HCT116 (cell line): ENCODE measurements at regions not wholly inside any gene's neighbourhood (a gene's known extent, or its start where the extent isn't known, plus 50 kb on each side); places are given as distances from the start of the nearest gene placed in this dataset.

Experiments
- ATAC-seq: fragments of 200-7000 bp; cut with Tn5 transposase; 2 replicates; pipeline ENCODE4 v1.9.1; 2020; ENCODE audit warnings: mild to moderate bottlenecking, moderate library complexity
- BruUV-seq: library from RNA; stranded (reverse); fragments of 400-500 nt; replicated peaks from 2 replicates; lab custom pipeline; 2021; lab: Mats Ljungman, UMichigan
- CTCF ChIA-PET: fragments of 300-600 bp; sonication (Branson Sonifier 250); formaldehyde crosslinking; loops from one replicate; lab custom pipeline; 2021; ENCODE audit warnings: antibody characterized with exemption; lab: Charles Lee
- POLR2A ChIA-PET: fragments of 300-600, 350-600 bp; sonication (Branson Sonifier 250); formaldehyde crosslinking; loops from one replicate; lab custom pipeline; 2021; ENCODE audit warnings: antibody characterized with exemption; lab: Charles Lee
- RAD21 ChIA-PET, 2 experiments: fragments of 300-600 bp; sonication (Branson Sonifier 250); formaldehyde crosslinking; loops; one replicate each; lab custom pipeline; 2023; ENCODE audit warnings: low total read pairs in 2 of 2; ENCODE audit not compliant: uncharacterized antibody in 2 of 2, unreplicated experiment in 2 of 2, low non-redundant PET in 1 of 2; lab: Charles Lee
- DNase-seq: peaks from one replicate; pipeline ENCODE4 v3.0.0-alpha.2; 2010; ENCODE audit warnings: low read depth, low spot score
- H2AFZ ChIP-seq: fragments of 200-600 bp; shearing (Covaris generic), sonication (generic); 2 replicates; pipeline ENCODE4 v1.6.1; 2017; ENCODE audit warnings: low read depth, mixed run types, mixed read lengths, antibody characterized with exemption, low read length; ENCODE audit not compliant: poor library complexity, severe bottlenecking
- H3K27ac ChIP-seq: 2 replicates; pipeline ENCODE4 v1.5.1; 2012; ENCODE audit warnings: low read depth, low read length
- H3K27me3 ChIP-seq: fragments of 200-600 bp; sonication (generic); 2 replicates; pipeline ENCODE4 v1.6.1; 2016; ENCODE audit warnings: mixed run types, low read length, mixed read lengths; ENCODE audit not compliant: insufficient read depth
- H3K36me3 ChIP-seq, 2 experiments: fragments of 200-500 bp in 1 of 2; fragments of 200-600 bp in 1 of 2; sonication (Bioruptor generic) in 1 of 2; sonication (generic) in 1 of 2; 2 replicates each; pipeline versions ENCODE4 v1.5.1 to v1.6.1; 2014 to 2016; ENCODE audit warnings: low read length in 2 of 2, inconsistent platforms in 1 of 2, mixed read lengths in 1 of 2, mixed run types in 1 of 2; ENCODE audit not compliant: insufficient read depth in 2 of 2, control insufficient read depth in 1 of 2
- H3K4me1 ChIP-seq, 2 experiments: fragments of 200-600 bp in 1 of 2; sonication (generic) in 1 of 2; 2 replicates each; pipeline versions ENCODE4 v1.5.1 to v1.6.1; 2012 to 2017; ENCODE audit warnings: low read length in 2 of 2, inconsistent platforms in 1 of 2, mild to moderate bottlenecking in 1 of 2, mixed read lengths in 1 of 2, mixed run types in 1 of 2, moderate library complexity in 1 of 2; ENCODE audit not compliant: insufficient read depth in 2 of 2, control insufficient read depth in 1 of 2
- H3K4me2 ChIP-seq: fragments of 200-600 bp; sonication (generic); 2 replicates; pipeline ENCODE4 v1.6.1; 2017; ENCODE audit warnings: mixed run types, low read length, mixed read lengths
- H3K4me3 ChIP-seq, 2 experiments: fragments of 200-600 bp in 1 of 2; sonication (generic) in 1 of 2; replicated peaks in 1 of 2; 2 replicates each; pipeline ENCODE4 v1.5.1; 2011 to 2016; ENCODE audit warnings: low read length in 2 of 2, control low read depth in 1 of 2, low read depth in 1 of 2, mild to moderate bottlenecking in 1 of 2, mixed read lengths in 1 of 2, mixed run types in 1 of 2
- H3K79me2 ChIP-seq: fragments of 200-600 bp; sonication (generic); 2 replicates; pipeline ENCODE4 v1.6.1; 2017; ENCODE audit warnings: mild to moderate bottlenecking, mixed run types, low read length, moderate library complexity, mixed read lengths; ENCODE audit not compliant: insufficient read depth
- H3K9ac ChIP-seq: fragments of 200-600 bp; sonication (generic); 2 replicates; pipeline ENCODE4 v1.6.1; 2016; ENCODE audit warnings: low read length, mixed read lengths
- H3K9me2 ChIP-seq: fragments of 200-600 bp; sonication (generic), shearing (Covaris generic); 2 replicates; pipeline ENCODE4 v1.6.1; 2017; ENCODE audit warnings: mixed run types, mild to moderate bottlenecking, moderate library complexity; ENCODE audit not compliant: insufficient read depth
- H3K9me3 ChIP-seq, 2 experiments: fragments of 200-500 bp in 1 of 2; fragments of 200-600 bp in 1 of 2; sonication (Bioruptor generic) in 1 of 2; sonication (generic) in 1 of 2; 2 replicates each; pipeline ENCODE4 v1.6.1; 2014 to 2017; ENCODE audit warnings: low read length in 2 of 2, mixed read lengths in 2 of 2, inconsistent platforms in 1 of 2, low read depth in 1 of 2, mild to moderate bottlenecking in 1 of 2, mixed run types in 1 of 2, moderate library complexity in 1 of 2; ENCODE audit not compliant: control insufficient read depth in 1 of 2, insufficient read depth in 1 of 2
- H4K20me1 ChIP-seq: fragments of 200-600 bp; sonication (generic), shearing (Covaris generic); 2 replicates; pipeline ENCODE4 v1.6.1; 2017; ENCODE audit warnings: mixed run types, mild to moderate bottlenecking, moderate library complexity; ENCODE audit not compliant: insufficient read depth
- ATF3 ChIP-seq: IDR thresholded peaks from 2 replicates; pipeline ENCODE4 v1.6.1; 2012
- CBX3 ChIP-seq: IDR thresholded peaks from 2 replicates; pipeline ENCODE4 v1.6.1; 2012; ENCODE audit warnings: low read depth
- EGR1 ChIP-seq: IDR thresholded peaks from 2 replicates; pipeline ENCODE4 v1.6.1; 2012; ENCODE audit warnings: low read depth
- EZH2 ChIP-seq: fragments of 200-600 bp; sonication (generic); IDR thresholded peaks from 2 replicates; pipeline ENCODE4 v1.6.1; 2017; ENCODE audit warnings: antibody characterized with exemption, mixed run types
- FOSL1 ChIP-seq: IDR thresholded peaks from 2 replicates; pipeline ENCODE4 v1.6.1; 2012; ENCODE audit warnings: low read depth
- POLR2A ChIP-seq: IDR thresholded peaks from 2 replicates; pipeline ENCODE4 v1.7.0; 2011; ENCODE audit warnings: borderline replicate concordance; ENCODE audit not compliant: insufficient read depth, insufficient read length; ENCODE audit errors: extremely low read depth
- RAD21 ChIP-seq: IDR thresholded peaks from 2 replicates; pipeline ENCODE4 v1.6.1; 2012; ENCODE audit warnings: low read depth, mild to moderate bottlenecking
- REST ChIP-seq: IDR thresholded peaks from 2 replicates; pipeline ENCODE4 v1.6.1; 2012; ENCODE audit warnings: low read depth
- SIN3A ChIP-seq: IDR thresholded peaks from 2 replicates; pipeline ENCODE4 v1.6.1; 2012; ENCODE audit warnings: low read depth
- TCF7L2 ChIP-seq: IDR thresholded peaks from 2 replicates; pipeline ENCODE4 v1.7.0; 2011; ENCODE audit warnings: borderline replicate concordance, inconsistent platforms; ENCODE audit not compliant: insufficient read depth, insufficient read length; ENCODE audit errors: extremely low read depth
- ZBTB33 ChIP-seq: IDR thresholded peaks from 2 replicates; pipeline ENCODE4 v1.6.1; 2011; ENCODE audit warnings: mild to moderate bottlenecking, low read length, moderate library complexity; ENCODE audit not compliant: insufficient replicate concordance; ENCODE audit errors: extremely low read depth
- ZFX ChIP-seq: fragments of 450-650 bp; IDR thresholded peaks from 2 replicates; pipeline ENCODE4 v1.6.1; 2017
- intact Hi-C: fragments of 100-400 bp; cut with micrococcal nuclease; formaldehyde crosslinking; loops from 2 replicates; pipeline ENCODE4 v1.10.0; 2022
- TF ChIP-seq, protein P1 (sequence below), 3 experiments: fragments of 200-600 bp in 1 of 3; sonication (generic) in 1 of 3; IDR thresholded peaks in 2 of 3; conservative IDR thresholded peaks in 1 of 3; 2 replicates each; pipeline ENCODE4 v1.5.1; 2012 to 2017; ENCODE audit warnings: low read depth in 2 of 3, low read length in 2 of 3, antibody characterized with exemption in 1 of 3, borderline replicate concordance in 1 of 3, control low read depth in 1 of 3, mild to moderate bottlenecking in 1 of 3, mixed read lengths in 1 of 3, mixed run types in 1 of 3, moderate library complexity in 1 of 3; ENCODE audit not compliant: insufficient read depth in 1 of 3
- TF ChIP-seq, protein P2 (sequence below): IDR thresholded peaks from 2 replicates; pipeline ENCODE4 v1.6.1; 2012

DNA sequence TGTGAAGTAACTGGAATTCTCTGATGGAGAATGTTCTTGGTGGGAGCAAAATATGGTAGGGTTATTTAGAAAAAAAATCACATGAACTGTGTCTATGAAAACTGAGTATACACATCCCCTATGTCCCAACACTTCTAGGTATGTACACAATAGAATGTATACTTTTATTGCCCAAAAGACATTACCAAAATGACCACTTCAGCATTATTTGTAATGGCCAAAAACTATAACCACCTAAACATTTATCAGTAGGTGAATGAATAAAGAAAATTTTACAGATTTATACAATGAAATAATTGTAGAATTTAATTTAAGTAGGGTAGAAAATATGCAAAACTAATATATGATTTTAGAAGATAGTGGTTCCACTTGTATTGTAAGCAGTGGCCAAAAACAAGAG is 462.8 kb downstream of the KCNJ3 start:
- Histone ChIP-seq H4K20me1 (no peaks in the 10 kb centered on the region), H3K4me3 (no peak overlapping the region), H3K36me3 (no peaks in the 10 kb centered on the region), H3K9ac (no peak overlapping the region), H3K4me1 (no peaks in the 10 kb centered on the region), H3K79me2 (no peaks in the 10 kb centered on the region), H3K27ac (no peak overlapping the region), H3K27me3 (no peaks in the 10 kb centered on the region), H3K9me2 (no peaks in the 10 kb centered on the region), H2AFZ (no peak overlapping the region), H3K9me3 (no peaks in the 10 kb centered on the region), H3K4me2 (no peak overlapping the region)
- no peak for ATAC-seq
- TF ChIP-seq TCF7L2: no peak
- ChIA-PET CTCF (no interaction called here), RAD21 (no interaction called here), POLR2A (no interaction called here)
- no TSS peak for BruUV-seq
- no peak for DNase-seq
- intact Hi-C loops: no loop called here

GRCh38 chr2:155157711-155158110 is 459.2 kb downstream of the KCNJ3 start:
- CTCF ChIA-PET: no interaction called here
- TF ChIP-seq ATF3 (no peak), CBX3 (no peak), REST (no peak), ZFX (no peak), FOSL1 (no peak), EZH2 (no peak), POLR2A (no peak), SIN3A (no peak), RAD21 (no peak), ZBTB33 (no peak), EGR1 (no peak)
- TF ChIP-seq, protein P1, sequence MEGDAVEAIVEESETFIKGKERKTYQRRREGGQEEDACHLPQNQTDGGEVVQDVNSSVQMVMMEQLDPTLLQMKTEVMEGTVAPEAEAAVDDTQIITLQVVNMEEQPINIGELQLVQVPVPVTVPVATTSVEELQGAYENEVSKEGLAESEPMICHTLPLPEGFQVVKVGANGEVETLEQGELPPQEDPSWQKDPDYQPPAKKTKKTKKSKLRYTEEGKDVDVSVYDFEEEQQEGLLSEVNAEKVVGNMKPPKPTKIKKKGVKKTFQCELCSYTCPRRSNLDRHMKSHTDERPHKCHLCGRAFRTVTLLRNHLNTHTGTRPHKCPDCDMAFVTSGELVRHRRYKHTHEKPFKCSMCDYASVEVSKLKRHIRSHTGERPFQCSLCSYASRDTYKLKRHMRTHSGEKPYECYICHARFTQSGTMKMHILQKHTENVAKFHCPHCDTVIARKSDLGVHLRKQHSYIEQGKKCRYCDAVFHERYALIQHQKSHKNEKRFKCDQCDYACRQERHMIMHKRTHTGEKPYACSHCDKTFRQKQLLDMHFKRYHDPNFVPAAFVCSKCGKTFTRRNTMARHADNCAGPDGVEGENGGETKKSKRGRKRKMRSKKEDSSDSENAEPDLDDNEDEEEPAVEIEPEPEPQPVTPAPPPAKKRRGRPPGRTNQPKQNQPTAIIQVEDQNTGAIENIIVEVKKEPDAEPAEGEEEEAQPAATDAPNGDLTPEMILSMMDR (IDR thresholded peaks at IDR 0.05 in 2 of 3, conservative IDR thresholded peaks at IDR 0.05 in 1 of 3; ENCODE audit: borderline replicate concordance in 1 of 3, insufficient read depth in 1 of 3, low read depth in 2 of 3, low read length in 2 of 3): no peak
- TF ChIP-seq, protein P2, sequence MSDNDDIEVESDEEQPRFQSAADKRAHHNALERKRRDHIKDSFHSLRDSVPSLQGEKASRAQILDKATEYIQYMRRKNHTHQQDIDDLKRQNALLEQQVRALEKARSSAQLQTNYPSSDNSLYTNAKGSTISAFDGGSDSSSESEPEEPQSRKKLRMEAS: no peak

More at GRCh38 chr2:155157711-155158110, 459.2 kb downstream of the KCNJ3 start:
- no peak overlapping the region for H3K9ac ChIP-seq
- H3K9me2 ChIP-seq: no peaks in the 10 kb centered on the region
- no peaks in the 10 kb centered on the region for H3K27me3 ChIP-seq
- intact Hi-C loops: no loop called here
- ChIA-PET RAD21 (no interaction called here), POLR2A (no interaction called here)
- no peak overlapping the region for H3K27ac ChIP-seq
- no peaks in the 10 kb centered on the region for H3K79me2 ChIP-seq
- no peak overlapping the region for H3K4me3 ChIP-seq
- no peak for ATAC-seq
- no peaks in the 10 kb centered on the region for H3K9me3 ChIP-seq
- H4K20me1 ChIP-seq: no peaks in the 10 kb centered on the region
- no peaks in the 10 kb centered on the region for H3K4me1 ChIP-seq
- H2AFZ ChIP-seq: no peak overlapping the region
- BruUV-seq: no TSS peak
- no peak overlapping the region for H3K4me2 ChIP-seq
- no peaks in the 10 kb centered on the region for H3K36me3 ChIP-seq
- DNase-seq: no peak
